NCI-H460 (cell line): ENCODE measurements at regions not wholly inside any gene's neighbourhood (a gene's known extent, or its start where the extent isn't known, plus 50 kb on each side); places are given as distances from the start of the nearest gene placed in this dataset.

Source experiments
- DNase-seq: peaks from one replicate; pipeline ENCODE4 v3.0.0-alpha.2; 2016; ENCODE audit warnings: low read depth; ENCODE audit errors: extremely low read depth

DNA sequence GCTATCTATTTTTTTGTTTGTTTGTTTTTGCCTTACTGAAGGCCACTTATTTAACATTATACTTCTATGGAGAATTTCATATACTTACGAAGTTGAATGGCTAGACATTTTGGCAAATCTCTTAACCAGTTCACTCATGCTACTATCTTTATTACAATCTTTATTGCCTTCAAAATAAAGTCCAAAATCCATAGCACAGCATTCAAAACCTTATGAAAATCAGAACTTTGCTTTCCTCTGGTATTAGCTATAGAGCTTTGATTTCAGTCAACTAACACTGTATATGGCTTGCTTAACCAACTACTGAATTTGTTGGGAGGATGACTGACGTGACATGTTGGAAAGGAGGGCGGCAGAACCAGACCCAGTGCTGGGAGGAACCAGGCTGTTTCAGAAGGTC lies 571.1 kb downstream of the LMO4 start:
- DNase-seq = no peak

DNA sequence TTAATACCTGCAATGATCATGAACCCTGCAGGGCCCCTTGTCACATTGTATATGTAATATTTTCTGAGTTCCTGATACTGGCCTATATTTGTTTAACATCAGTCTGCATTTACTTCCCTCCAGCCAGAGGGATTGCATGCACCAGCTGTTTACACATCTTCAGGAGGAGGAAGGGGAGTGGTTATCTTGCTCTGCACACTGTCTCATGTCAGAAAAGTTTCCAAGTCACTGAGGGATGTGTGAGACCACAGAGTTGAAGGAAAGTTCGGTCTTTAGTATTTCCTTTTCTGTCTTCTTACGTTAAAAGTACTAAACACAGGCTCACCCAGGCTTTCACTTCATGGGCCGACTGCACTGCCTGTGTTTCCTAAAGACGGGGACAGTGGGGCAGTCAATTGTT lies 574.1 kb downstream of the LMO4 start:
- DNase-seq = no peak

DNA sequence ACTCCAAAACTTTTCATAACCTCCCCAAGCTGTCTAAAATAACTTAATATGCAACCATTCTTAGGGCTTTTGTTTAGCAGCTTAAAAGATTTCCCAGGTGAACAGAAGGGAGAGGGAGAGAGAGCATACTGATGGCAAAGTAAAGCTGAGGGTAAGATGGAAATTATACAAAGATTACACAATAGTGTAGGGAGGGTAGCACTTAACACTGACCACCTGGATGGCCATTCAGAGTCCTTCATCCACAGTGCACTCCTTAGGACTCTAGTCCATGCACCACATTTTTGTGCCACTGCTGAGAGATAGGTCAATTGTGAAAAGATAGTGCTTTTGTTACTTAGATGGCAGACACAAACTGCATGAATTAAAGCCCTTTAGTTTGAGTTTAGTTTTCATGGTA lies 574.6 kb downstream of the LMO4 start:
- DNase-seq = no peak

GRCh38 chr1:87904651-87905050 lies 576.0 kb downstream of the LMO4 start:
- DNase-seq = no peak

- DNase-seq = no peak
Observed at GRCh38 chr1:87905651-87906050, 577.0 kb downstream of the LMO4 start.

- DNase-seq = no peak
Observed at GRCh38 chr1:87906078-87906477, 577.4 kb downstream of the LMO4 start.

DNA sequence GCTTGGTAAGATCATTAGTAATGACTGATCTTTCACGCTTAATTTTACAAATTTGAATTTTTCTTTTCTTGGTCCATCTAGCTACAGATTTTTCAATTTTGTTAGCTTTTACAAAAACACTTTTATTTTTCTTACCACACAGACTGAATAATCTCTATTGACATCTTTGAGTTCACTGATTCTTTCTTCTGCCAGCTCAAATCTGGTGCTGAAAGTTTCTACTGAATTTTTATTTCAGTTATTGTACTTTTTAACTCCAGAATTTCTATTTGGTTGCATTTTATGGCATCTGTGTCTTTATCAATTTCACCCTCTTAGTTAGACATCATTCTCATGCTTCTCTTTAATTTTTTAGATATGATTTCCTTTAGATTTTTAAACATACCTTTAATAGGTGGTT lies 584.7 kb downstream of the LMO4 start:
- DNase-seq = no peak

DNA sequence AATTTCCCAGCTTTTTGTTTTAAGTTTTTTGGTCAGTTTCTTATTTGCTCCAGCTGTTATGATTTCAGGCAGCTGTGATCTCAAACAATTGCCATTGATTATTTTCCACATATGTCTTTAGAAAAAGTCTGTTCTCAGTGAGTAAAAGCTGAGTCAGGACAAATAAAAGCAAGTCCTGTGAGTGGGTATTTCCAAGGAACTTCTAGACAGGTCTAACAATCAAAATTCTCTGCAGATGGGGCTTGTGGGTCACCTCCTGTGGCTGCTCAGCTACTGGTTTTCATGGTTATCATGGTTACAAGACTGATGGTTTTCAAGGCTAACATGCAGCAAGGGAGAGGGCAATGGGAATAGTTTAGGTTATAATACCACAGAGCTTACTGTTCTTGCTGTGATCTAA lies 585.7 kb downstream of the LMO4 start:
- DNase-seq = no peak

DNA sequence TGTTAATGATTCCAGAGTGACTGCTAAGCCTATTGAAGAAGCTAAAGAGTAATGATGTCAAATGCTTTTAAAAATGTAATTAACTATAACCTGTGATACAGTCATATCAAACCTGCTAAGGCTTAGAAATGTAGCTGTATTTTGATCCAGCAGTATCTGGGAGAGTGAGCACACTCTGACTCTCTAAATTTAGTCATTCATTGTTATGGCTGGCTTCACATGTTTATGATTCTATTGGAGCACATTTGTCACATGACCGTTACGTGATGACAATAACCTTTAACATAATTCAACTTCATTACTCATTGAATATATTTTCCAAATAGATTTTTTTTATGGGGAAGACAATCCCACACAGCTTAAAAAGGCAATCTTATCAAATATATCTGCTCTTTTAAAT lies 587.1 kb downstream of the LMO4 start:
- no peak for DNase-seq

GRCh38 chr1:87916965-87917364 lies 588.3 kb downstream of the LMO4 start:
- DNase-seq = no peak

DNA sequence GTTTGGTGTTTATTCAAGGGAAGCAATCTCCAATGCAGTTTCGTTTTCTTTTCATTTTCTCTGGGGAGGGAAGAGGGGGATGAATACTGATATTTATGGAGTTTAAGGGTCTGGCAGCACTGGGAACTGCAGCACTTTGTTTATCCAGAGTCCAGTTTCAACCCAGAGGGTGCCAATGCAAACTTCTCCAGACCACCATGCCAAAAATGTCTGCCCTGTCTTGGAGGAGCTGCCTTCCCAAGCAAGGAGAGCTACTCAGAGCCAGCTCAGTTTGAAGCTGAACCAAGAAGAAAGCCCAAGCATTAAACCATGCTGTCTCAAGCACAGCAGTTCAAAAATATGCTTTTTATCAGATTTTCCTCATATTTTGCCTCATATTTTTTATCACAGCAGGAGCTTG lies 589.7 kb downstream of the LMO4 start:
- no peak for DNase-seq

DNA sequence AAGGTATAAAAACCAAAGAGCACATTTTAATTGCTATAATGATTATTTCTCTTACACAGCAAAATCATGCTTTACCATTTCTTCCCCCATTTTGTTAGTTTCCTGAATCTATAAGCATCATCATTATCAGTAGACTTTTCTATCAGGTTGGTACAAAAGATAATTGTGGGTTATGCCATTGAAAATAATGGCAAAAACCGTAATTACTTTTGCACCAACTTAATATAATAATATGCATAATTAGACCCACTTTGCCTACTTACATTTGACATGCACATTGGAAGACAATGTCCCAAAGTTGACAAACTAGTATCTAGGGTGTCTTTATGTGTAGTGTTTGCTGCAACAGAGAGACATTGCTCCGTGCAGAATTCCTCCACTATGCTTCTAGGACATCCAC lies 594.2 kb downstream of the LMO4 start:
- DNase-seq = no peak

DNA sequence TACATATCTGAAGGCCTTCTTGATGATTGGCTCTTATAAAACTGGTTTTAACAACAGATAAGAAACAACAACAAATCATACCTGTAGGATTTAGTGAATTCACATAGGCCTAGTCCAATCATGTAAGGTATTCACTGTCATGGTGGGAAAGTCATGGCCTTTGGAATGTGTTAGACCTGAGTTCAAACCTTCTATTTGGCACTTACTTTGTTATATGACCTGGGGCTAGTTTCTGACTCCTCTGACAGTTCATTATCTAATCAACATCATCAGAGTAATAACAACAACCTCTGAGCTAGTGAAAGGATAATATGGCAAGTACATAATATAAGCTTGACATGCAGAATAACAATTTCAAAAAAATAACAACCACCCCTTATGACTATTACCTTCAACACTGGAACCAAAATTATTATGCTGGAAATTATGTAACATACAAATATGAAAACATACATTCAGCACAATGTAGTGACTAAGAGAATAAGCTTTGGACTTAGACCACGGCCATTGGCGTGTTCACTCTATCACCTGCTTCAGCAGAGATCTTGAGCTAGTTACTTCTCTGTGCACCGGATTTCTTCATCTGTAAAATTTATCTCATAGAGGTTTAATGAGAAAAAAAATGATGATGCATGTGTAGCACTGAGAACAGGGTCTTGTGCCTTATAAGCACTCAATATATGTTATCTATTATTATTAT lies 597.6 kb downstream of the LMO4 start:
- DNase-seq = no peak

GRCh38 chr1:87926921-87927320 lies 598.2 kb downstream of the LMO4 start:
- DNase-seq = no peak

DNA sequence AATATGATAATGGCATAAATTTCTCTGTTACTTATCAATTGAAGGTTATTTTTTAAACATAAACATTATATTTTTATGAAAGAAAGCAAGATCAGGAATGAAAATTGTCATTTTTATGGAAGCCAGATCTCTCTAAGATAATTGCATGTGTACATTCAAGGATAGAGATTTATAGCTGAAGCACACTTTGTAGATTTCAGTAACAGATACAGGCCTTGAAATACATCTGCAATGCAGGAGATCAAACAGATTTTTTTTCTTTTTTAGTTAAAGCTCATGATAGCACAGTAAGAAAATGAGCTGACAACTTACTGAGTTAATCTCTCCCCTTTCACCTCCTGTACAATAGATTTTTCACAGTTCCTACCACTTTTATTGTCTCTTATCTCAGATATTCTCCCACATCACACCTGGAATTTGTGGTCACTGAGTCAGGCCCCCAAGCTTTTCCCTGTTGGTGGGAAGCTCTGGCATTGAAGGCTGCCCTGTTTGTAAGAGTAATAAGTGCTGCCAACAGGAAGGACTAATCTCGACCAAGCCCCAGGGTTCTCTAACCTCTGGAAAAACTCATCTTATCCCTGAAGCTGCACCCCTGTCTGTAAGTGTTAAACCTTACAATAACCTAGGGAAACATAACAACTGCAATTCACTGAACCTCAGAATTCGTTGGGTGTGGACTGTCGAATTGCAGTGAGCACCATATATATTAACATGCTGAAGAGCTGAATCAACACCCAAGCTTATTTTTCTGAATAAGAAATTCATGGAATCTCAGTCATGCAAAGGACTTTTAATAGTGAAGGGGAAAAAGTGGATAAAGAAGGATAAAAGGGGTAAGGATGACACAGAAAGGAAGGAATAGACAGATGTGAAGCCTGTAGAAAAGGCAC lies 599.0 kb downstream of the LMO4 start:
- no peak for DNase-seq

DNA sequence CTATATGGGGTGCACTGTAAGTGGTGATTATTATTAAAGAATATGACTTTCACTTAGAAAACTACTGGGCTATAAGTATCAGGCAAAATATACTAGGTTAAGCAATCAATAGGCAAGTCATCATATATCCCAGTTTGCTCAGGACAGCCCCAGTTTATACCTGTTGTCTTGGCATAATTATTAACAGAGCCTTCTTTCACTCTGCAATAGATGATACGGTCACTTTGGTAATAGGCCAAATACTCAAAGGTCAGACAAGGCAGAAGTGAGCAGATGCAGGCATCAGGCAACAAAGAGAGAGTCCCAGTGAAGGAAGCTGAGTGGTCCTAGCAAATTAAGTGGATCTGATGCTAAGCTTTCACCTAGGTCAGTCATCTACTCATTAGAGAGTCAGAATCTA lies 599.9 kb downstream of the LMO4 start:
- no peak for DNase-seq

- no peak for DNase-seq
Observed at GRCh38 chr1:87929906-87930305, 601.2 kb downstream of the LMO4 start.

DNA sequence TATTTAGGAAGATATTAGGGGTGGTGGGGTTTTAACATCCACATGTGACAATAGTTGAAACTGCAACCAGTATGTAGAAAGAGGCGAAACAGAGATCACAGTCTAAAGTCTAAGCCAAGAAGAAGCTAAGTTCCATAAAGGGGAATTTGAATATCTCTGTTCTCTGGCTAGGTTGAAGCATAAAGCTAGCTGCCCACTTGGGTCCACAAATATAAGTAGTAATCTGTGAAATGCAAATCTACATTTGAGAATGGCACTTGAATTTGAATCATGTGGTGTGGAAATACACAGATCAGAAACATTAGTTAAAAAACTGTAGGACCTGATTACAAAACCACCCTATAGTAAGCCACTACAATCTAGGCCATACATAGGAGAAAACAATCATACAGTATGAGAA lies 602.1 kb downstream of the LMO4 start:
- no peak for DNase-seq

DNA sequence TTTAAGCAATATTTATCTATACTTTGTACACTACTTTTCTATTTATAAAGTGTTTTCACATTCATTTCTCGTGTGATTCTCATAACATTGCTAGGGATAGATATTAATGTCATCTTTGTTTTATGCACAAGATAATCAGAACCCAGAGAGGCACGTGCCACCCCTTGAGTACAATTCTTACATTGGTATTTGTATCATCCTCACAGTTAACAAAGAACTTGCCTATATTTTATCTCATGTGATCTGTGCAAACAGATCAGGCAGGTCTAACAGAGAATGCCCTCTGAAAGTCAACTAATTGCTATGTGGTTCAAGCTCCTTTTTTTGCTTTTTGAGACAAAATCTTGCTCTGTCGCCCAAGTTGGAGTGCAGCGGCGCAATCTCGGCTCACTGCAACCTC lies 604.5 kb downstream of the LMO4 start:
- no peak for DNase-seq

DNA sequence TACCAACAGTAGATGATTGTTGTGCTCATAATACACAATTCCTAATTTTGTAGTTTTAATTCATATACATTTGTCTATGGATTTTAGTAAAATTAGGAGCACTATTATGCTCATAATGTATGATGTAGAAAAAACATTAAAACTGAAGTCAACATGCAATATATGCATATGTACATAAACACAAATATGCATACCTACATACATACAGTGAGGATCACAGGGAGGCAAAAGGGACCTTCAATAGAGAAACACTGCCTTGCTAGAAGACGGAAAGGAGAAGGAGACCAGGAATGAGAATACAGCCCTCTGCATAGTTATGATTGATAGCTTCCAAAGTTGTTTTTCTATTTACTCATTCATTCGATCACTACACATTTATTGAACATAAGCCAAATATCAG lies 606.5 kb downstream of the LMO4 start:
- DNase-seq = no peak

DNA sequence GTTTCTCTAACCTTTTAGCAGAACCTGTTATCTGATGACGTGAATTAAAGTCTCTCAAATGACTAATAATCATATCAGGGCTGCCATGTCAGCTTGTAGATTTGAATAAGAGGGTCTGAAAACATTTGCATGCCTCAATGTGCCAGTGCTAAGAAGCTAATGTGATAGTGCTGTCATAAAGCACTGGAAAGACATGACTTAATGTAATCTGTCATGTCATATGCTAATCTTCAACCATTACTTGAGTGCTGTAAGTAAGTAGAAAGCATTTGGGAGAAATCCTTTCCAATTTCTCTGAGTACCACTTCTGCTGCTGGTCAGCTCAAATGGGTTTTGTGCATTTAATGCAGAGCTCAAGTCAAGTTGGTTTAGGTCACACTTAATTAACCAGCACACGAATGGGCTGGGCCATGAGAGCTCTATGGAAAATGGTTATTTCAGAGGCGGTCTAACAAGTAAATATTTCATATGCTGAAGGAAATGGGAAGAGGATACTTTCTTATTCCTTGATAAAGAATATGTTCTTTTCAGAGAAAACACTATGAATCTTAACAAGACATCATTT lies 609.2 kb downstream of the LMO4 start:
- no peak for DNase-seq

DNA sequence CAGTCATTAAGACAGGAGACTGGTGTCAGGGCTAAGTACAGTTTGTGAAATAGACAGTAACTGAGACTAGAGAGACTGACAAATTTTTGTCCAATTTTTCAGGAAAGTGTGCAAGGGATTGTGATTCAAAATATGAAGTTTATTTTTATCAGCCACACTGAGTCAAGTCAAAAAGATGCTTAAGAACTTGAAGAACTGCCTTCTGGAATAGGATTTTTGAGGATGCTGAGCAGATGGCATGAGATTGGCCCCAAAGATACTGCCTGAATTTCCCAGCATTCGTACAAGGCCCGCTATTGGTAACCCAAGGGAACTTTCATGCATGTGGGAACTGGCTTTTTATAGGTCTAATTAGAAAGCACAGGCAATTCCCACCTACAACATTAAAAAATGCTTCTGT lies 610.0 kb downstream of the LMO4 start:
- no peak for DNase-seq
